NCI-H2029 (cell line): ENCODE measurements at regions not wholly inside any gene's neighbourhood (a gene's known extent, or its start where the extent isn't known, plus 50 kb on each side); places are given as distances from the start of the nearest gene placed in this dataset.
A peak's percentile ranks its signal among the peaks of the same experiment; 100 is the strongest.
"Not testable (repeated sequence)": the region's sequence is repeated elsewhere in the genome, so short reads cannot be mapped to it uniquely, and the experiment has no call there.

Source experiments
- DNase-seq: peaks from one replicate; lab custom pipeline; 2025; lab: John Stamatoyannopoulos, UW

DNA sequence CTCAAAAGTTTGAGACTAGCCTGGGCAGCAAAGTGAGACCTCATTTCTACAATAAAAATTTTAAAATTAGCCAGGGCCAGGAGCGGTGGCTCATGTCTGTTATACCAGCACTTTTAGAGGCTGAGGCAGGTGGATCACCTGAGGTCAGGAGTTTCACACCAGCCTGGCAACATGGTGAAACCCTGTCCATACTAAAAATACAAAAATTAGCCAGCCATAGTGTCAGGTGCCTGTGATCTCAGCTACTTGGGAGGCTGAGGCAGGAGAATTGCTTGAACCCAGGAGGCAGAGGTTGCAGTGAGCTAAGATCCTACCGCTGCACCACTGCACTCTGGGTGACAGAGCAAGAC is 85.1 kb upstream of the MAP4 start:
- not testable (repeated sequence) for DNase-seq

DNA sequence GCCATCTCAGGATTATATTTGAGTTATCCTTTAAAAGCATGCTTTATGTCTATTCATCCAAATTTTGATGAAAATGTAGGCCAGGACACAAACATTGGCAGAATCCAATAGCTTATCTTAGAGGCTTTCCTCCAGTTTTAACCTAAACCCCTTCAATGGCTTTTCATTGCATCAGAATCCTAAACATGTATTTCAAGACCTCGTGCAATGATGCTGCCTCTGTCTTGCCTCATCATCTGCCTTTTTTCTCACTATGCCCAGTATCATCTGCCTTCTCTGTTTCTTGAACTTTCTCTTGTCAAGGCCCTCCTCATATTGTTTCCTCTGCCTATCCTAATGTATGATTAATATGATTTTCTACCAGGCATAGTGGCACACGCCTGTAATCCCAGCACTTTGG is 76.1 kb upstream of the MAP4 start:
- no peak for DNase-seq

DNA sequence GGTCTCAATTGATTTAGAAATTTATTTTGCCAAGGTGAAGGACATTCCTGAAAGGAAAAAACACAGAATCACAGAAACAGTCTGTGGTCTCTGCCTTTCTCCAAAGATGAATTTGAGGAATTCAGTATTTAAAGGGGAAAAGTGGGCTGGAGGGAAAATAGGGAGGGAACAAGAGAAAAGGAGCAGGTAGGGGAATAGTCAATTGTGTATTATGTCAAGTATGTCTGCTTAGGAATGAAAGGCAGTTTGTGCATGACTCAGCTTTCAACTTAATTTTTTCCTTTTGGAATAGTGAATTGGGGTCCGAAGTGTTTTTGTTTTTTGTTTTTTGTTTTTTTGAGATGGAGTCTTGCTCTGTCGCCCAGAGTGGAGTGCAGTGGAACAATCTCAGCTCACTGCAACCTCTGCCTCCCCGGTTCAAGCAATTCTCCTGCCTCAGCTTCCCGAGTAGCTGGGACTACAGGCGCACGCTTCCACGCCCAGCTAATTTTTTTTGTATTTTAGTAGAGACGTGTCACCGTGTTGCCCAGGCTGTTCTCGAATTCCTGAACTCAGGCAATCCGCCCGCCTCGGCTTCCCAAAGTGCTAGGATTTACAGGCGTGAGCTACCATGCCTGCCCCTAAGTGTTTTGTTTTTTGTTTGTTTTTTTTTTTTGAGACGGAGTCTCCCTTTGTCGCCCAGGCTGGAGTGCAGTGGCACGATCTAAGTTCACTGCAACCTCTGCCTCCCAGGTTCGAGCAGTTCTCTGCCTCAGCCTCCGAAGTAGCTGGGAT is 74.1 kb upstream of the MAP4 start:
- no peak for DNase-seq

- DNase-seq = peak; percentile 98
Measured at GRCh38 chr3:48088749-48089466, 72.7 kb upstream of the MAP4 start.

- peak; percentile 15 for DNase-seq
Measured at GRCh38 chr3:48088056-48088748, 72.0 kb upstream of the MAP4 start.

GRCh38 chr3:48086705-48087104 is 70.5 kb upstream of the MAP4 start:
- DNase-seq = no peak

GRCh38 chr3:48084929-48085328 is 68.7 kb upstream of the MAP4 start:
- DNase-seq = no peak

GRCh38 chr3:48084170-48084569 is 68.0 kb upstream of the MAP4 start:
- no peak for DNase-seq

GRCh38 chr3:48082580-48083184 is 66.5 kb upstream of the MAP4 start:
- no peak for DNase-seq

DNA sequence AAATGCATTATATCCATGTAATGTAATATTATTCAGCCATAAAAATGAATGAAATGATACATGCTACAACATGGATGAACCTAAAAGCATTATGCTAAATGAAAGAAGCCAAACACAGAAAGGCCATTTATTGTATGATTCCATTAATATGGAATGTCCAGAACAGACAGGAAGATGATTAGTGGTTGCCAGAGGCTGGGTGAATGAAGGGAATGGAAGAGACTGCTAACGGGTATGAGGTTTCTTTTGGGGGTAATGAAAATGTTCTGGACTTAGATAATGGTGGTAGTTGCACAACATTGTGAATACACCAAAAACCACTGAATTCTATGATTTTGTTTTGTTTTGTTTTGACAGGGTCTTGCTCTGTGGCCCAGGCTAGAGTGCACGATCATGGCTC is 61.6 kb upstream of the MAP4 start:
- no peak for DNase-seq

DNA sequence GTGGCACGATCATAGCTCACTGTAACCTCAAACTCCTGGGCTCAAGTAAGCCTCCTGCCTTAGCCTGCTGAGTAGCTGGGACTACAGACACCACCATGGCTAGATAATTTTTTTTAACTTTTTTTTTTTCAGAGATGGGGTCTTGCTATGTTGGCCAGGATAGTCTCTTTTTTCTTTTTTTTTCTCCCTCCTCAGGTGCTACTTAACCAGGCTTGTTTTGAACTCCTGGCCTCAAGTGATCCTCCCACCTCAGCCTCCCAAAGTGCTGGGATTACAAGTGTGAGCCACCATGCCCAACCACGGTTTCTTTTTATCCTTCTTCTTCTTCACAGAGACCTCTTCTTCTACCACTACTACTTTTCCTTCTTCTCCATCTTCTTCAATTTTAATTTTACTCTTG is 53.8 kb upstream of the MAP4 start:
- no peak for DNase-seq

DNA sequence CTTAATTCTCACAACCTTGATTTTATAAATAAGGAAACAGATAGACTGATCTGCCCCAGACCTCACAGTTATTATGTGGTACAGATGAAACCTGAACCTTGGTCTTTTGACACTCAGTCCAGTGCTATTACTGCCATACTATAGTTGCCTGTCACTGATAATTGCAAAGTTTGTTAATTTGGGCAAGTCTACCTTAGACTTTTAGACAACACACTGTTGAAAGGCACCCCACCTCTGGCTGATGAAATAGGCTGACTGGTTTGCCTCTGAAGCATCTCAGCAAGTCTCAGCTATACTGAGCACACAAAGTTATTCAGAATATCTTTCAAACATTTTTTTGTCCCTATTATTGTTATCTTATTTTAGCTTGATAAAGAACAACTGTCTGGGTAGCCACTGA is 53.1 kb upstream of the MAP4 start:
- DNase-seq = no peak

DNA sequence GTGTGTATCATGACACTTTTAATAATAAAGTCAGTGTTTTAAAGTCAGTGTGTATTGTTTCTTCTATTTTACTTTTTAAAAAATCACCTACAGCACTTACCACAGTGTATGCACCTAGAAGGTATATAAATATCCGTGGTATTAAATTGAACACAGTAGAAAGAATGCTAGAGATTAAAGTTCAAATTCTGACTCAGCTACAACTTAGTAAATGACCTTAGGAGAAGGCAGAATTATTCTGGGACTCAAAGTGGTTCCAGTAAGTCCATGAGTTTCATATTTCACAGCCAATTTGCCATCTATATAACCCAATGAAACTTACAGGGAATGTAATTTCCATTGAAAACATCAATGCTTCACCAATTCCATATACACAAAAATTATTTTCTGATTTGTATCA is 52.7 kb upstream of the MAP4 start:
- DNase-seq = no peak

GRCh38 chr3:48068320-48068719 is 52.1 kb upstream of the MAP4 start:
- DNase-seq = not testable (repeated sequence)

DNA sequence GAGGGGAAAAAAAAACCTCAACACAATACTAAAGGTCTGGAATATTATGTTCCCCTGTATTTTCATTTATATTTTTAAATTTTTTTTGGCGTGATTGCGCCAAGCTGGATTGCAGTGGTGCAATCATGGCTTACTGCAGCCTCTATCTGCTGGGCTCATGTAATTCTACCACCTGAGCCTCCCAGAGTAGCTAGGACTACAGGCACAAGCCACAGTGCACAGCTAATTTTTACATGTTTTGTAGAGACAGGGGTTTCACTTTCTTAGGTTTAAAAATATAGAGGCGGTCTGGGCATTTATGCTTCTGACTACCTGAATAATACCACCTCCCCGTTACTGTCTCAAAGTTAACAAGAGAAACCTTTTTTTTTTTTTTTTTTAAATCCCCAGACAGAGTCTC is 51.1 kb upstream of the MAP4 start:
- no peak for DNase-seq
